K562 (cell line): ENCODE measurements at regions not wholly inside any gene's neighbourhood (a gene's known extent, or its start where the extent isn't known, plus 50 kb on each side); places are given as distances from the start of the nearest gene placed in this dataset.

ENCODE experiments used
- ATAC-seq: fragments of 200-7000 bp; cut with Tn5 transposase; 3 replicates; pipeline ENCODE4 v1.9.1; 2020; ENCODE audit warnings: moderate library complexity
- BruUV-seq: library from RNA; stranded (reverse); fragments of 400-500 nt; replicated peaks from 2 replicates; lab custom pipeline; 2021; lab: Mats Ljungman, UMichigan
- CTCF ChIA-PET: fragments of 300-600 bp; formaldehyde crosslinking; extraction: SDS; loops from one replicate; lab custom pipeline; 2021; ENCODE audit warnings: low intra/inter-chr PET ratio; lab: Yijun Ruan, JAX
- POLR2A ChIA-PET: fragments of 300-600, 350-650 bp; sonication (Branson Sonifier 250); formaldehyde crosslinking; extraction: SDS; loops from one replicate; lab custom pipeline; 2021; ENCODE audit warnings: antibody characterized with exemption, inconsistent platforms; lab: Yijun Ruan, JAX
- DNase-seq, 4 experiments: peaks; one replicate each; pipeline versions ENCODE4 v3.0.0 to v3.0.0-alpha.2; 2011 to 2018; ENCODE audit warnings: low spot score in 3 of 4, mixed read lengths in 3 of 4; ENCODE audit errors: extremely low read depth in 1 of 4
- FAIRE-seq: peaks from 2 replicates; lab custom pipeline; 2011; peaks lifted over from hg19 to GRCh38; lab: Jason Lieb, UNC
- H2AFZ ChIP-seq: 2 replicates; pipeline ENCODE4 v1.6.0; 2011; ENCODE audit warnings: low read depth, low read length, control low read depth, inconsistent platforms
- H3K27ac ChIP-seq: fragments of 200-600 bp; 3 replicates; pipeline ENCODE4 v1.8.0; 2011; ENCODE audit warnings: low read depth, mild to moderate bottlenecking, control low read depth, inconsistent platforms, low read length, moderate library complexity, mixed read lengths; ENCODE audit errors: extremely low read depth
- H3K27me3 ChIP-seq, 2 experiments: fragments of 300-600 bp in 1 of 2; 2 replicates in 1 of 2; 3 replicates in 1 of 2; pipeline versions ENCODE4 v1.6.0 to v1.8.0; 2011; ENCODE audit warnings: inconsistent platforms in 2 of 2, low read length in 2 of 2, mild to moderate bottlenecking in 1 of 2, mixed read lengths in 1 of 2, moderate library complexity in 1 of 2; ENCODE audit not compliant: control insufficient read depth in 2 of 2, insufficient read depth in 2 of 2
- H3K36me3 ChIP-seq: fragments of 300-600 bp; 3 replicates; pipeline ENCODE4 v1.8.0; 2011; ENCODE audit warnings: mild to moderate bottlenecking, low read length, inconsistent platforms; ENCODE audit not compliant: control insufficient read depth, insufficient read depth
- H3K4me1 ChIP-seq, 2 experiments: fragments of 200-600 bp in 1 of 2; replicated peaks in 1 of 2; 2 replicates in 1 of 2; 3 replicates in 1 of 2; pipeline versions ENCODE4 v1.5.1 to v1.8.0; 2011; ENCODE audit warnings: inconsistent platforms in 2 of 2, low read length in 2 of 2, mild to moderate bottlenecking in 1 of 2, mixed read lengths in 1 of 2, moderate library complexity in 1 of 2; ENCODE audit not compliant: control insufficient read depth in 2 of 2, insufficient read depth in 2 of 2
- H3K4me2 ChIP-seq: 2 replicates; pipeline ENCODE4 v1.6.1; 2011; ENCODE audit warnings: low read length, control low read depth, inconsistent platforms, mixed read lengths; ENCODE audit not compliant: insufficient read depth
- H3K4me3 ChIP-seq: fragments of 200-600 bp; sonication (generic), shearing (Covaris generic); 2 replicates; pipeline ENCODE4 v1.5.1; 2016; ENCODE audit warnings: control low read depth, inconsistent platforms
- H3K79me2 ChIP-seq: fragments of 200-600 bp; 3 replicates; pipeline ENCODE4 v1.8.0; 2011; ENCODE audit warnings: low read length, inconsistent platforms; ENCODE audit not compliant: control insufficient read depth, insufficient read depth
- H3K9ac ChIP-seq, 2 experiments: 2 replicates each; pipeline versions ENCODE4 v1.6.0 to v1.6.1; 2011; ENCODE audit warnings: low read depth in 2 of 2, low read length in 2 of 2, control low read depth in 1 of 2, inconsistent platforms in 1 of 2, mild to moderate bottlenecking in 1 of 2, mixed read lengths in 1 of 2; ENCODE audit not compliant: insufficient read depth in 1 of 2
- H3K9me1 ChIP-seq: one replicate; pipeline ENCODE4 v1.6.0; 2011; ENCODE audit warnings: inconsistent platforms, mild to moderate bottlenecking, low read length, moderate library complexity; ENCODE audit not compliant: control insufficient read depth, insufficient read depth
- H3K9me3 ChIP-seq: replicated peaks from 2 replicates; pipeline ENCODE4 v1.5.1; 2011; ENCODE audit warnings: low read depth, low read length, inconsistent platforms; ENCODE audit not compliant: control insufficient read depth, insufficient read depth
- H4K20me1 ChIP-seq: replicated peaks from 2 replicates; pipeline ENCODE4 v1.6.1; 2011; ENCODE audit warnings: low read length, inconsistent platforms, mixed read lengths; ENCODE audit not compliant: control insufficient read depth, insufficient read depth
- ARID1B ChIP-seq: fragments of 450-650 bp; IDR thresholded peaks from 2 replicates; pipeline ENCODE4 v1.6.1; 2016; ENCODE audit warnings: antibody characterized with exemption, mild to moderate bottlenecking, inconsistent platforms
- CBX3 ChIP-seq, 2 experiments: IDR thresholded peaks; 1 replicate in 1 of 2; 2 replicates in 1 of 2; pipeline ENCODE4 v1.6.1; 2012; ENCODE audit warnings: inconsistent platforms in 2 of 2, low read length in 2 of 2, borderline replicate concordance in 1 of 2, control low read depth in 1 of 2
- HEY1 ChIP-seq: fragments of 250-450 bp; sonication (Bioruptor Pico); IDR thresholded peaks from 2 replicates; pipeline ENCODE4 v1.5.0; 2020; ENCODE audit warnings: mild to moderate bottlenecking, moderate library complexity, borderline replicate concordance
- KDM1A ChIP-seq, 2 experiments: fragments of 450-650 bp; IDR thresholded peaks; 2 replicates each; pipeline ENCODE4 v1.6.1; 2016; ENCODE audit warnings: mild to moderate bottlenecking in 2 of 2
- MXD1 ChIP-seq: fragments of 250-450 bp; sonication (Bioruptor Pico); IDR thresholded peaks from 2 replicates; pipeline ENCODE4 v1.8.0; 2021; ENCODE audit warnings: borderline replicate concordance, mild to moderate bottlenecking, moderate library complexity; ENCODE audit not compliant: poor library complexity, severe bottlenecking
- SRF ChIP-seq, 2 experiments: fragments of 250-450, 450-650 bp in 1 of 2; sonication (Bioruptor Pico) in 1 of 2; sonication (generic) in 1 of 2; formaldehyde crosslinking; IDR thresholded peaks; 2 replicates each; pipeline versions ENCODE4 v1.5.0 to v1.5.1; 2020 to 2022; ENCODE audit warnings: mild to moderate bottlenecking in 1 of 2, missing genetic modification reagents in 1 of 2
- TCF3 ChIP-seq: sonication (generic); formaldehyde crosslinking; IDR thresholded peaks from 2 replicates; pipeline ENCODE4 v1.4.0; 2020; ENCODE audit warnings: mild to moderate bottlenecking, missing genetic modification reagents
- THRB ChIP-seq: fragments of 450-650 bp; formaldehyde crosslinking; conservative IDR thresholded peaks from 2 replicates; pipeline ENCODE4 v1.4.0; 2022; ENCODE audit warnings: mild to moderate bottlenecking, missing genetic modification characterization
- ZNF217 ChIP-seq: sonication (generic); formaldehyde crosslinking; IDR thresholded peaks from 2 replicates; pipeline ENCODE4 v1.8.0; 2022; ENCODE audit warnings: mild to moderate bottlenecking, missing genetic modification reagents
- ZNF232 ChIP-seq: sonication (generic); formaldehyde crosslinking; IDR thresholded peaks from 2 replicates; pipeline ENCODE4 v1.8.0; 2022; ENCODE audit warnings: mild to moderate bottlenecking, missing genetic modification reagents
- ZNF609 ChIP-seq: sonication (generic); formaldehyde crosslinking; IDR thresholded peaks from 2 replicates; pipeline ENCODE4 v1.8.1; 2023; ENCODE audit warnings: missing genetic modification reagents, mild to moderate bottlenecking, borderline replicate concordance
- WGBS: fragments of 100-300 bp; shearing (Covaris generic); methylation state at CpG from one replicate; pipeline ENCODE4 v1.1.6; 2016; ENCODE audit warnings: low coverage, mixed read lengths; ENCODE audit not compliant: insufficient coverage; ENCODE audit errors: missing lambda C conversion rate; 5-methylcytosine and 5-hydroxymethylcytosine counted together
- in situ Hi-C: fragments of 300-500 bp; cut with MboI; formaldehyde crosslinking; loops from 4 replicates; pipeline ENCODE4 v1.15.0; 2018; ENCODE audit warnings: inconsistent platforms, mixed read lengths
- intact Hi-C: fragments of 100-400 bp; cut with micrococcal nuclease; formaldehyde crosslinking; loops from 2 replicates; pipeline ENCODE4 v1.14.2; 2022

GRCh38 chr1:25050165-25050564 lies 120.1 kb upstream of the RUNX3 start:
- Histone ChIP-seq H3K4me1 (peaks cover 0 to 6% of the 10 kb centered on the region in 2 experiments; a peak in 1 of 5 replicates), H4K20me1 (peaks cover 4% of the 10 kb centered on the region; the same call in 1 of the 2 replicates), H3K9me3 (no peaks in the 10 kb centered on the region), H3K4me3 (no peak overlapping the region), H3K27me3 (peaks cover 27 to 83% of the 10 kb centered on the region in 2 experiments; a peak in 4 of 5 replicates), H3K27ac (no peak overlapping the region), H3K36me3 (no peaks in the 10 kb centered on the region), H3K9me1 (no peaks in the 10 kb centered on the region), H2AFZ (no peak overlapping the region), H3K4me2 (no peak overlapping the region), H3K79me2 (no peaks in the 10 kb centered on the region), H3K9ac (no peak overlapping the region)
- no TSS peak for BruUV-seq
- under 1% methylated on average over 8 of the region's 8 CpGs for WGBS
- TF ChIP-seq CBX3 (IDR thresholded peaks at IDR 0.05; ENCODE audit: borderline replicate concordance in 1 of 2, low read length in 2 of 2): no peak
- TF ChIP-seq MXD1 (CRISPR knock-in tag): no peak
- no peak for TF ChIP-seq ZNF609 (CRISPR knock-in tag)
- no peak for TF ChIP-seq KDM1A (IDR thresholded peaks at IDR 0.05)
- TF ChIP-seq ZNF217 (CRISPR knock-in tag): no peak
- no peak for TF ChIP-seq THRB
- no peak for TF ChIP-seq ZNF232 (CRISPR knock-in tag)
- TF ChIP-seq TCF3 (CRISPR knock-in tag): no peak
- TF ChIP-seq HEY1: no peak
- no peak for TF ChIP-seq ARID1B
- TF ChIP-seq SRF (CRISPR knock-in tag; IDR thresholded peaks at IDR 0.05): no peak
- intact Hi-C loops (no loop called here), in situ Hi-C loops (no loop called here)
- DNase-seq: no peak
- ChIA-PET CTCF (interaction anchor here (0.6 kb wide), 1 partner anchor 154 kb away, joined by 3 read pairs; no protein-coding TSS in a partner anchor), POLR2A (interaction anchor here (0.7 kb wide), 1 partner anchor 160 kb away, joined by 4 read pairs; no protein-coding TSS in a partner anchor)
- no peak for ATAC-seq
- no peak for FAIRE-seq
